ENCODE measurements at regions not wholly inside any gene's neighbourhood (a gene's known extent, or its start where the extent isn't known, plus 50 kb on each side); places are given as distances from the start of the nearest gene placed in this dataset.

DNA sequence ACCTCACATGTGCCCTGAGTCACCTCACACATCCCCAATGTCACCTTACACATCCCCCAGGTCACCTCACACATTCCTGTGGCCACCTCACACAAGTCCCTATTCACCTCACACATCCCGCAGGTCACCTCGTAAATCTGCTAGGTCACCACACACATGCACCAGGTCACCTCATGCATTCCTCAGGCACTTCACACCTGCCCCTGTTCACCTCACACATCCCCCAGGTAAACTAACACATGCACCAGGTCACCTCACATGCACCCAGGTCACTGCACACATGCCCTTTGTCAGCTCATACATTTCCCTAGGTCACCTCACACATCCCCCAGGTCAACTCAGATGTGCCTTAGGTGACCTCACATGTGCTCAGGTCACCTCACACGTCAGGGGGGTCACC lies 639.8 kb downstream of the TMEM121 start (continued):
- TF ChIP-seq, protein P1, sequence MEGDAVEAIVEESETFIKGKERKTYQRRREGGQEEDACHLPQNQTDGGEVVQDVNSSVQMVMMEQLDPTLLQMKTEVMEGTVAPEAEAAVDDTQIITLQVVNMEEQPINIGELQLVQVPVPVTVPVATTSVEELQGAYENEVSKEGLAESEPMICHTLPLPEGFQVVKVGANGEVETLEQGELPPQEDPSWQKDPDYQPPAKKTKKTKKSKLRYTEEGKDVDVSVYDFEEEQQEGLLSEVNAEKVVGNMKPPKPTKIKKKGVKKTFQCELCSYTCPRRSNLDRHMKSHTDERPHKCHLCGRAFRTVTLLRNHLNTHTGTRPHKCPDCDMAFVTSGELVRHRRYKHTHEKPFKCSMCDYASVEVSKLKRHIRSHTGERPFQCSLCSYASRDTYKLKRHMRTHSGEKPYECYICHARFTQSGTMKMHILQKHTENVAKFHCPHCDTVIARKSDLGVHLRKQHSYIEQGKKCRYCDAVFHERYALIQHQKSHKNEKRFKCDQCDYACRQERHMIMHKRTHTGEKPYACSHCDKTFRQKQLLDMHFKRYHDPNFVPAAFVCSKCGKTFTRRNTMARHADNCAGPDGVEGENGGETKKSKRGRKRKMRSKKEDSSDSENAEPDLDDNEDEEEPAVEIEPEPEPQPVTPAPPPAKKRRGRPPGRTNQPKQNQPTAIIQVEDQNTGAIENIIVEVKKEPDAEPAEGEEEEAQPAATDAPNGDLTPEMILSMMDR (IDR thresholded peaks at IDR 0.05), result no peak
- TF ChIP-seq EHMT2 (IDR thresholded peaks at IDR 0.05; ENCODE audit: low read depth), result no peak
- no peak for TF ChIP-seq TFCP2L1 (CRISPR knock-in tag; IDR thresholded peaks at IDR 0.05)
- no peak for TF ChIP-seq CHD4 (IDR thresholded peaks at IDR 0.05; ENCODE audit: borderline replicate concordance)
- no peak for TF ChIP-seq HOXA7 (CRISPR knock-in tag; IDR thresholded peaks at IDR 0.05)
- TF ChIP-seq SREBF2 (IDR thresholded peaks at IDR 0.05), result no peak
- no peak for TF ChIP-seq ZNF302 (CRISPR knock-in tag; IDR thresholded peaks at IDR 0.05)
- TF ChIP-seq ZFP36 (IDR thresholded peaks at IDR 0.05; ENCODE audit: borderline replicate concordance, partially characterized antibody), result no peak

DNA sequence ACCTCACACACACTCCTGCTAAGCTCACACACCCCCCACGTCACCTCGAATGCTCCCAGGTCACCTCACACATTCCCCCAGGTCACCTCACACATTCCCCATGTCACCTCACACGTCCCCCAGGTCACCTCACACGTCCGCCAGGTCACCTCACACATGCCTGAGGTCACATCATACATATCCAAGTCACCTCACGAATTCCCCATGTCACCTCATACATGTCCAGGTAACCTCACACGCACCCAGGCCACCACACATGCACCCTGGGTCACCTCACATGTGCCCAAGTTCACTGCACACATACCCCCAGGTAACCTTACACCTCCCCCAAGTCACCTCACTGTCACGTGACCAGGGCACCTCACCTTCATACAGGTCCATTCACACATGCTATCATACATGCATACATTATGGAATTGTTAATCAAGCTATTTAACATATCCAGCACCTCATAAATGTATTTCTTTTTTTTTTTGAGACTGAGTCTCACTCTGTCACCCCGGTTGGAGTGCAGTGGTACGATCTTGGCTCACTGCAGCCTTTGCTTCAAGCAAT lies 640.3 kb downstream of the TMEM121 start:
- no peak for DNase-seq (ENCODE audit: low read depth in 1 of 2, low spot score in 1 of 2)
- TF ChIP-seq EHMT2 (IDR thresholded peaks at IDR 0.05; ENCODE audit: low read depth) (no peak), HOXA7 (CRISPR knock-in tag; IDR thresholded peaks at IDR 0.05) (no peak), EP300 (IDR thresholded peaks at IDR 0.05) (no peak), PHF8 (IDR thresholded peaks at IDR 0.05; ENCODE audit: borderline replicate concordance, low read depth) (no peak), RNF2 (IDR thresholded peaks at IDR 0.05; ENCODE audit: borderline replicate concordance, low read depth) (no peak), TFCP2L1 (CRISPR knock-in tag; IDR thresholded peaks at IDR 0.05) (no peak), ZSCAN20 (CRISPR knock-in tag; IDR thresholded peaks at IDR 0.05) (no peak), ZC3H11A (IDR thresholded peaks at IDR 0.05) (no peak), NFE2L2 (conservative IDR thresholded peaks at IDR 0.05; ENCODE audit: low read length) (no peak), POLR2AphosphoS2 (conservative IDR thresholded peaks at IDR 0.05; ENCODE audit: low read length) (no peak), RFX5 (IDR thresholded peaks at IDR 0.05) (no peak), HDAC2 (IDR thresholded peaks at IDR 0.05) (no peak), CBX8 (IDR thresholded peaks at IDR 0.05) (no peak)
- TF ChIP-seq, protein P2, sequence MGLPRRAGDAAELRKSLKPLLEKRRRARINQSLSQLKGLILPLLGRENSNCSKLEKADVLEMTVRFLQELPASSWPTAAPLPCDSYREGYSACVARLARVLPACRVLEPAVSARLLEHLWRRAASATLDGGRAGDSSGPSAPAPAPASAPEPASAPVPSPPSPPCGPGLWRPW (IDR thresholded peaks at IDR 0.05), result no peak
- TF ChIP-seq, protein P3, sequence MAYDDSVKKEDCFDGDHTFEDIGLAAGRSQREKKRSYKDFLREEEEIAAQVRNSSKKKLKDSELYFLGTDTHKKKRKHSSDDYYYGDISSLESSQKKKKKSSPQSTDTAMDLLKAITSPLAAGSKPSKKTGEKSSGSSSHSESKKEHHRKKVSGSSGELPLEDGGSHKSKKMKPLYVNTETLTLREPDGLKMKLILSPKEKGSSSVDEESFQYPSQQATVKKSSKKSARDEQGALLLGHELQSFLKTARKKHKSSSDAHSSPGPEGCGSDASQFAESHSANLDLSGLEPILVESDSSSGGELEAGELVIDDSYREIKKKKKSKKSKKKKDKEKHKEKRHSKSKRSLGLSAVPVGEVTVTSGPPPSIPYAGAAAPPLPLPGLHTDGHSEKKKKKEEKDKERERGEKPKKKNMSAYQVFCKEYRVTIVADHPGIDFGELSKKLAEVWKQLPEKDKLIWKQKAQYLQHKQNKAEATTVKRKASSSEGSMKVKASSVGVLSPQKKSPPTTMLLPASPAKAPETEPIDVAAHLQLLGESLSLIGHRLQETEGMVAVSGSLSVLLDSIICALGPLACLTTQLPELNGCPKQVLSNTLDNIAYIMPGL (CRISPR knock-in tag; IDR thresholded peaks at IDR 0.05; ENCODE audit: borderline replicate concordance), result no peak
- TF ChIP-seq, protein P4, sequence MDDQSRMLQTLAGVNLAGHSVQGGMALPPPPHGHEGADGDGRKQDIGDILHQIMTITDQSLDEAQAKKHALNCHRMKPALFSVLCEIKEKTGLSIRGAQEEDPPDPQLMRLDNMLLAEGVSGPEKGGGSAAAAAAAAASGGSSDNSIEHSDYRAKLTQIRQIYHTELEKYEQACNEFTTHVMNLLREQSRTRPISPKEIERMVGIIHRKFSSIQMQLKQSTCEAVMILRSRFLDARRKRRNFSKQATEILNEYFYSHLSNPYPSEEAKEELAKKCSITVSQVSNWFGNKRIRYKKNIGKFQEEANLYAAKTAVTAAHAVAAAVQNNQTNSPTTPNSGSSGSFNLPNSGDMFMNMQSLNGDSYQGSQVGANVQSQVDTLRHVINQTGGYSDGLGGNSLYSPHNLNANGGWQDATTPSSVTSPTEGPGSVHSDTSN (IDR thresholded peaks at IDR 0.05), result no peak
- TF ChIP-seq, protein P5, sequence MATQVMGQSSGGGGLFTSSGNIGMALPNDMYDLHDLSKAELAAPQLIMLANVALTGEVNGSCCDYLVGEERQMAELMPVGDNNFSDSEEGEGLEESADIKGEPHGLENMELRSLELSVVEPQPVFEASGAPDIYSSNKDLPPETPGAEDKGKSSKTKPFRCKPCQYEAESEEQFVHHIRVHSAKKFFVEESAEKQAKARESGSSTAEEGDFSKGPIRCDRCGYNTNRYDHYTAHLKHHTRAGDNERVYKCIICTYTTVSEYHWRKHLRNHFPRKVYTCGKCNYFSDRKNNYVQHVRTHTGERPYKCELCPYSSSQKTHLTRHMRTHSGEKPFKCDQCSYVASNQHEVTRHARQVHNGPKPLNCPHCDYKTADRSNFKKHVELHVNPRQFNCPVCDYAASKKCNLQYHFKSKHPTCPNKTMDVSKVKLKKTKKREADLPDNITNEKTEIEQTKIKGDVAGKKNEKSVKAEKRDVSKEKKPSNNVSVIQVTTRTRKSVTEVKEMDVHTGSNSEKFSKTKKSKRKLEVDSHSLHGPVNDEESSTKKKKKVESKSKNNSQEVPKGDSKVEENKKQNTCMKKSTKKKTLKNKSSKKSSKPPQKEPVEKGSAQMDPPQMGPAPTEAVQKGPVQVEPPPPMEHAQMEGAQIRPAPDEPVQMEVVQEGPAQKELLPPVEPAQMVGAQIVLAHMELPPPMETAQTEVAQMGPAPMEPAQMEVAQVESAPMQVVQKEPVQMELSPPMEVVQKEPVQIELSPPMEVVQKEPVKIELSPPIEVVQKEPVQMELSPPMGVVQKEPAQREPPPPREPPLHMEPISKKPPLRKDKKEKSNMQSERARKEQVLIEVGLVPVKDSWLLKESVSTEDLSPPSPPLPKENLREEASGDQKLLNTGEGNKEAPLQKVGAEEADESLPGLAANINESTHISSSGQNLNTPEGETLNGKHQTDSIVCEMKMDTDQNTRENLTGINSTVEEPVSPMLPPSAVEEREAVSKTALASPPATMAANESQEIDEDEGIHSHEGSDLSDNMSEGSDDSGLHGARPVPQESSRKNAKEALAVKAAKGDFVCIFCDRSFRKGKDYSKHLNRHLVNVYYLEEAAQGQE (IDR thresholded peaks at IDR 0.05), result no peak
- TF ChIP-seq, protein P6, sequence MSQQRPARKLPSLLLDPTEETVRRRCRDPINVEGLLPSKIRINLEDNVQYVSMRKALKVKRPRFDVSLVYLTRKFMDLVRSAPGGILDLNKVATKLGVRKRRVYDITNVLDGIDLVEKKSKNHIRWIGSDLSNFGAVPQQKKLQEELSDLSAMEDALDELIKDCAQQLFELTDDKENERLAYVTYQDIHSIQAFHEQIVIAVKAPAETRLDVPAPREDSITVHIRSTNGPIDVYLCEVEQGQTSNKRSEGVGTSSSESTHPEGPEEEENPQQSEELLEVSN (IDR thresholded peaks at IDR 0.05; ENCODE audit: borderline replicate concordance, low read depth), result no peak
- TF ChIP-seq, protein P7, sequence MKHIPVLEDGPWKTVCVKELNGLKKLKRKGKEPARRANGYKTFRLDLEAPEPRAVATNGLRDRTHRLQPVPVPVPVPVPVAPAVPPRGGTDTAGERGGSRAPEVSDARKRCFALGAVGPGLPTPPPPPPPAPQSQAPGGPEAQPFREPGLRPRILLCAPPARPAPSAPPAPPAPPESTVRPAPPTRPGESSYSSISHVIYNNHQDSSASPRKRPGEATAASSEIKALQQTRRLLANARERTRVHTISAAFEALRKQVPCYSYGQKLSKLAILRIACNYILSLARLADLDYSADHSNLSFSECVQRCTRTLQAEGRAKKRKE (CRISPR knock-in tag; IDR thresholded peaks at IDR 0.05; ENCODE audit: low read depth), result no peak
- Histone ChIP-seq H3K4me2 (no peak overlapping the region), H3K4me3 (no peak overlapping the region), H3K27ac (no peak overlapping the region), H3K4me1 (no peaks in the 10 kb centered on the region), H3K9me3 (no peaks in the 10 kb centered on the region)
- POLR2A ChIA-PET, result no interaction called here
- CTCF ChIA-PET, result no interaction called here
- FAIRE-seq, result no peak
- 9% methylated on average over 10 of the region's 10 CpGs for WGBS (ENCODE audit: missing lambda C conversion rate)
- ATAC-seq, result no peak
